ENCODE measurements at regions not wholly inside any gene's neighbourhood (a gene's known extent, or its start where the extent isn't known, plus 50 kb on each side); places are given as distances from the start of the nearest gene placed in this dataset.
"Not testable (repeated sequence)": the region's sequence is repeated elsewhere in the genome, so short reads cannot be mapped to it uniquely, and the experiment has no call there.

DNA sequence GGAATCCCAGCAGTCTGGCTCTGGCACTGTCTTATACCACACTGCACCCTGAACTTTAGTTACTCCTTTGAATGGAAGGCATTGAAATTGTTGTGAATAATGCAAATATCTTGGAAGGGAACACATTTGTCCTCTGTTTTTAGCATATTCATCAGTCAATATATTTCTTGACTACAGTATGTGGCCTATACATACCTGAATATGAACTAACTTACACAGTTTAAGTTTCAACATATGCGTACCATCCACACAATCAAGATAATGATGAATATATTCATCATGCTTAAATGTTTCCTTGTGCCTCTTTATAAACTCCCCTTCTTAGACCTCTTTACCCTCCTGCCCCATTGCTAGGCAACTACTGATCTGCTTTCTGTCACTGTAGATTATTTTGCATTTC, 145.7 kb upstream of the ESX1 start:
- Histone ChIP-seq H3K27ac (ENCODE audit: low read depth in 2 of 2, low read length in 2 of 2) (no peak overlapping the region), H3K9ac (ENCODE audit: low read depth in 1 of 2, low read length in 2 of 2) (no peak overlapping the region), H3K27me3 (ENCODE audit: control insufficient read depth in 2 of 2, insufficient read depth in 2 of 2, low read length in 2 of 2) (no peaks in the 10 kb centered on the region), H3K4me3 (ENCODE audit: low read length in 2 of 2) (no peak overlapping the region), H3K9me3 (ENCODE audit: control insufficient read depth in 2 of 2, low read length in 2 of 2) (no peaks in the 10 kb centered on the region), H3K4me1 (ENCODE audit: control insufficient read depth in 2 of 2, insufficient read depth in 2 of 2, low read length in 2 of 2) (no peaks in the 10 kb centered on the region), H3K36me3 (ENCODE audit: control insufficient read depth in 2 of 2, insufficient read depth in 2 of 2, low read length in 2 of 2) (no peaks in the 10 kb centered on the region)

DNA sequence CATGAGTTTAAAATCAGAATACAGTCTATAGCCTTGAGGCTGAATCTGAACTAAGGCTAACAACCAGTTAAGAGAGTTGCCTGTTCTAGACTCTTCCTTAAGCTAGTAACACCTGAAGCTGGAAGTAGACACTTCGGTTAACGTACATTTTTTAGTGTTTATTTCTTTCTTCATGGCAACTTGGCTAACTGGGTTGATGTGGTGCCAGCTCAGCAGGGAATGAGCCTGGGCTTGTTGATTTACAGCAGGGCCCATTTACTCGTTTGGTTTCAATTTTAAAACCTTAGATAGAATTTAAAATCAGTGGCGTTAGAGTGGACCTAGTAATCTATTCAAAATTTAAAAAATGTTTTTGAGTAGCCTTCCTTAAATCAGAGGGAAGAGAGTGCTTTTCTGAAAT, 137.6 kb upstream of the ESX1 start:
- H3K27me3 ChIP-seq (ENCODE audit: control insufficient read depth in 2 of 2, insufficient read depth in 2 of 2, low read length in 2 of 2), result peaks cover 2 to 6% of the 10 kb centered on the region in 2 donors
- no peaks in the 10 kb centered on the region for H3K36me3 ChIP-seq (ENCODE audit: control insufficient read depth in 2 of 2, insufficient read depth in 2 of 2, low read length in 2 of 2)
- H3K9me3 ChIP-seq (ENCODE audit: control insufficient read depth in 2 of 2, low read length in 2 of 2), result no peaks in the 10 kb centered on the region
- no peak overlapping the region for H3K9ac ChIP-seq (ENCODE audit: low read depth in 1 of 2, low read length in 2 of 2)
- no peak overlapping the region for H3K4me3 ChIP-seq (ENCODE audit: low read length in 2 of 2)
- no peaks in the 10 kb centered on the region for H3K4me1 ChIP-seq (ENCODE audit: control insufficient read depth in 2 of 2, insufficient read depth in 2 of 2, low read length in 2 of 2)
- H3K27ac ChIP-seq (ENCODE audit: low read depth in 2 of 2, low read length in 2 of 2), result no peak overlapping the region

DNA sequence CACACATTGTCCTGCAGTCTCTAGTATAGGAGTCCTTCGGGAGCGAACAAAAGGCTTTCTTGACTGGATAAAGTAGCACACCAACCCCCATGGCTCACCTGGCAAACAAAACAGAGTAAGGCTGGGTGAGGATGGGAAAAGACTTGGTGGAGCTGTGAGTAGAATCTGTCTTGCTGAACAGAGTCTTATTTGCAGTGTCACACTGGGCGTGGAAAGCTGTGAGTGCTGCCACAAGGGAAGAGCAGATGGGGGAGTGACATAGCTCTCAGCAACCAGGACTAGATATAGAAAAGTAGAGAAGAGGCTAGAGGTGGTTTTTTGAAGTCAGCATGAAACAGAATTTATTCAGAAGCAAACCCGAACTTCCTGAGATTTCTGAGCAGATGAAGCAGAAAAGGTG, 137.2 kb upstream of the ESX1 start:
- no peaks in the 10 kb centered on the region for H3K9me3 ChIP-seq (ENCODE audit: control insufficient read depth in 2 of 2, low read length in 2 of 2)
- peaks cover 2 to 6% of the 10 kb centered on the region in 2 donors for H3K27me3 ChIP-seq (ENCODE audit: control insufficient read depth in 2 of 2, insufficient read depth in 2 of 2, low read length in 2 of 2)
- H3K9ac ChIP-seq (ENCODE audit: low read depth in 1 of 2, low read length in 2 of 2), result no peak overlapping the region
- no peaks in the 10 kb centered on the region for H3K36me3 ChIP-seq (ENCODE audit: control insufficient read depth in 2 of 2, insufficient read depth in 2 of 2, low read length in 2 of 2)
- H3K4me1 ChIP-seq (ENCODE audit: control insufficient read depth in 2 of 2, insufficient read depth in 2 of 2, low read length in 2 of 2), result no peaks in the 10 kb centered on the region
- no peak overlapping the region for H3K27ac ChIP-seq (ENCODE audit: low read depth in 2 of 2, low read length in 2 of 2)
- H3K4me3 ChIP-seq (ENCODE audit: low read length in 2 of 2), result no peak overlapping the region

DNA sequence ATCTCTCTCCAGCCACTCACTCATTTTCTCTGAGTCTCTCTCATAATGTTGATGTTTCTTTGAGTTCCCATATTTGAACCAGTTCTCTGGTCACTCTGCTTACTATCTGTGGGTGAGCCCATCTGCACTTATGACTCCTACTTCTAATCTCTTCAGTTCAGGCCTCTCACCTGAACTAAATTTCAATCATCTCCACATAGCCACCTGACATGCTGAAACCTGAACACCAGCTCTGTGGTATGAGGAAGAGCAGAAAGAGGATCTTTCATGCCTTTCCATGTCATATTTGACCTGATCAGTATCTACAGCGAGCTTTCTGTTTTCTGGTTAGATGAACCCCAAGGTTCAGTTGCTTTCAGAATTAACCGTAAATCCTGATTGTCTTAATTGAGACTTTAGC, 122.2 kb upstream of the ESX1 start:
- H3K27me3 ChIP-seq (ENCODE audit: control insufficient read depth in 2 of 2, insufficient read depth in 2 of 2, low read length in 2 of 2), result no peaks in the 10 kb centered on the region
- H3K27ac ChIP-seq (ENCODE audit: low read depth in 2 of 2, low read length in 2 of 2), result no peak overlapping the region
- H3K4me3 ChIP-seq (ENCODE audit: low read length in 2 of 2), result no peak overlapping the region
- H3K9ac ChIP-seq (ENCODE audit: low read depth in 1 of 2, low read length in 2 of 2), result no peak overlapping the region
- no peaks in the 10 kb centered on the region for H3K9me3 ChIP-seq (ENCODE audit: control insufficient read depth in 2 of 2, low read length in 2 of 2)
- H3K36me3 ChIP-seq (ENCODE audit: control insufficient read depth in 2 of 2, insufficient read depth in 2 of 2, low read length in 2 of 2), result no peaks in the 10 kb centered on the region
- H3K4me1 ChIP-seq (ENCODE audit: control insufficient read depth in 2 of 2, insufficient read depth in 2 of 2, low read length in 2 of 2), result no peaks in the 10 kb centered on the region

DNA sequence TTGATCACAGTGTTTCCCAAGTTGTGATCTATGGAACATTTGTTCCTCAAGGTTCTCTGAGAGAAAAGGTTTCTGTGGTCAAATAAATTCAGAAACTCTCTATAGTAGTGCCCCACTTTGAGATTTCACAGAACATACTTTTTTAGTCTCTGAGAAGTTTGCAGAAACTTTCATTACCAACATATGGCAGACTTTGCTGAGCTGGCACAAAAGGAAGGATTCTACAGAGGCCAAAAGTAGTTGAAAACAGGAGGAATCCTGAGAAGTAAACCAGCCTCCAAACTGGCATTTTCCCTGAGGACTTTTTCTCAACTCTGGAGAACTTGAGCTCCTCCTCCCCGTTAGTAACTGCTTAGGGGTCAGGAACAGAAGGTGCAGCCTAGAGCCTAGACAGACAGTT, 117.8 kb upstream of the ESX1 start:
- no peak overlapping the region for H3K4me3 ChIP-seq (ENCODE audit: low read length in 2 of 2)
- H3K9me3 ChIP-seq (ENCODE audit: control insufficient read depth in 2 of 2, low read length in 2 of 2), result no peaks in the 10 kb centered on the region
- H3K9ac ChIP-seq (ENCODE audit: low read depth in 1 of 2, low read length in 2 of 2), result no peak overlapping the region
- no peak overlapping the region for H3K27ac ChIP-seq (ENCODE audit: low read depth in 2 of 2, low read length in 2 of 2)
- no peaks in the 10 kb centered on the region for H3K36me3 ChIP-seq (ENCODE audit: control insufficient read depth in 2 of 2, insufficient read depth in 2 of 2, low read length in 2 of 2)
- H3K27me3 ChIP-seq (ENCODE audit: control insufficient read depth in 2 of 2, insufficient read depth in 2 of 2, low read length in 2 of 2), result no peaks in the 10 kb centered on the region
- H3K4me1 ChIP-seq (ENCODE audit: control insufficient read depth in 2 of 2, insufficient read depth in 2 of 2, low read length in 2 of 2), result no peaks in the 10 kb centered on the region

DNA sequence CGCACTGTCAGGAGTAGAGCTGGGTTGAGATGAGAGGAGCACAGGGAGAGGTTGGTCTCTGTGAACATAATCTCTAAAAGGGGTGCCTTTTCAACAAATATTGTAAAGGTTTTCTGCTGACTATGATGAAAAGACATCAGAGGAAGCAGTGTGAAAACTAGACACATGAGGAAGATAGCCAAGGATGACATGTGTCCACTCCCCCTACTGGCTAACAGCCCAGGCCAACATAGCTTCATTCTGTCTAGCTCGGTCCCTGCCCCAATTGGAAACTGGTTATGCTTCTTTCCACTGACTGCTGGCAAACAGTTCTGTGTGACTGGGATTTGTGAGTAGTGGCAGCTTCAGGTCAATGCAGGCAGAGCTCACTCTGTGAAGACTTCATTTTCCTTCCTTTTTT, 115.4 kb upstream of the ESX1 start:
- no peaks in the 10 kb centered on the region for H3K9me3 ChIP-seq (ENCODE audit: control insufficient read depth in 2 of 2, low read length in 2 of 2)
- no peak overlapping the region for H3K27ac ChIP-seq (ENCODE audit: low read depth in 2 of 2, low read length in 2 of 2)
- no peak overlapping the region for H3K9ac ChIP-seq (ENCODE audit: low read depth in 1 of 2, low read length in 2 of 2)
- no peak overlapping the region for H3K4me3 ChIP-seq (ENCODE audit: low read length in 2 of 2)
- H3K27me3 ChIP-seq (ENCODE audit: control insufficient read depth in 2 of 2, insufficient read depth in 2 of 2, low read length in 2 of 2), result no peaks in the 10 kb centered on the region
- no peaks in the 10 kb centered on the region for H3K4me1 ChIP-seq (ENCODE audit: control insufficient read depth in 2 of 2, insufficient read depth in 2 of 2, low read length in 2 of 2)
- H3K36me3 ChIP-seq (ENCODE audit: control insufficient read depth in 2 of 2, insufficient read depth in 2 of 2, low read length in 2 of 2), result no peaks in the 10 kb centered on the region

DNA sequence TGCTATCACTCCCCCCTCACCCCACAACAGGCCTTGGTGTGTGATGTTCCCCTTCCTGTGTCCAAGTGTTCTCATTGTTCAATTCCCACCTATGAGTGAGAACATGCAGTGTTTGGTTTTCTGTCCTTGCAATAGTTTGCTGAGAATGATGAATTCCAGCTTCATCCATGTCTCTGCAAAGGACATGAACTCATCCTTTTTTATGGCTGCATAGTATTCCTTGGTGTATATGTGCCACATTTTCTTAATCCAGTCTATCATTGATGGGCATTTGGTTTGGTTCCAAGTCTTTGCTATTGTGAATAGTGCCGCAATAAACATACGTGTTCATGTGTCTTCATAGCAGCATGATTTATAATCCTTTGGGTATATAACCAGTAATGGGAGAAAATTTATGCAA, 106.0 kb upstream of the ESX1 start:
- not testable (repeated sequence) for H3K27ac ChIP-seq (ENCODE audit: low read depth in 2 of 2, low read length in 2 of 2); H3K36me3 ChIP-seq (ENCODE audit: control insufficient read depth in 2 of 2, insufficient read depth in 2 of 2, low read length in 2 of 2); H3K4me1 ChIP-seq (ENCODE audit: control insufficient read depth in 2 of 2, insufficient read depth in 2 of 2, low read length in 2 of 2); H3K27me3 ChIP-seq (ENCODE audit: control insufficient read depth in 2 of 2, insufficient read depth in 2 of 2, low read length in 2 of 2); H3K9ac ChIP-seq (ENCODE audit: low read depth in 1 of 2, low read length in 2 of 2); H3K9me3 ChIP-seq (ENCODE audit: control insufficient read depth in 2 of 2, low read length in 2 of 2); H3K4me3 ChIP-seq (ENCODE audit: low read length in 2 of 2)

DNA sequence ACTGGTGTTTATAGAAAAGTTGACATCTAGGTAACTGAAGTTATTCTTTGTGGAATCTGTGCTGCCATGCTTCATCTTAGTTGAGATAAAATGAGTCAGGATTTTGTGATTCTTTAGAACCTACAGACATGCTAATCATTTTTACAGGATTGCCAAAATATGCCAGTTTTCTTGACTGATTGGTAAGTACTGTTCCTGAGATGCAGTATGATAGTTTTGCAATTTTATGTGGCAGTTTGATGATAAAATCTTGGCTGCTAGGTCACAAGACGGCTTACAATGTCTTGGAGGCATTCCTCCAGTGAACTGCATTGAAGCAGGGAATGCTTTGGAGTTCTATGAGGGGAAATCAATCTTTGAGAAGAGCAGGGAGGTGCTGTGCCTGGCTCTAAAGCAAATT, 104.4 kb upstream of the ESX1 start:
- no peak overlapping the region for H3K9ac ChIP-seq (ENCODE audit: low read depth in 1 of 2, low read length in 2 of 2)
- no peaks in the 10 kb centered on the region for H3K36me3 ChIP-seq (ENCODE audit: control insufficient read depth in 2 of 2, insufficient read depth in 2 of 2, low read length in 2 of 2)
- no peaks in the 10 kb centered on the region for H3K4me1 ChIP-seq (ENCODE audit: control insufficient read depth in 2 of 2, insufficient read depth in 2 of 2, low read length in 2 of 2)
- H3K9me3 ChIP-seq (ENCODE audit: control insufficient read depth in 2 of 2, low read length in 2 of 2), result no peaks in the 10 kb centered on the region
- no peak overlapping the region for H3K4me3 ChIP-seq (ENCODE audit: low read length in 2 of 2)
- no peaks in the 10 kb centered on the region for H3K27me3 ChIP-seq (ENCODE audit: control insufficient read depth in 2 of 2, insufficient read depth in 2 of 2, low read length in 2 of 2)
- H3K27ac ChIP-seq (ENCODE audit: low read depth in 2 of 2, low read length in 2 of 2), result no peak overlapping the region

DNA sequence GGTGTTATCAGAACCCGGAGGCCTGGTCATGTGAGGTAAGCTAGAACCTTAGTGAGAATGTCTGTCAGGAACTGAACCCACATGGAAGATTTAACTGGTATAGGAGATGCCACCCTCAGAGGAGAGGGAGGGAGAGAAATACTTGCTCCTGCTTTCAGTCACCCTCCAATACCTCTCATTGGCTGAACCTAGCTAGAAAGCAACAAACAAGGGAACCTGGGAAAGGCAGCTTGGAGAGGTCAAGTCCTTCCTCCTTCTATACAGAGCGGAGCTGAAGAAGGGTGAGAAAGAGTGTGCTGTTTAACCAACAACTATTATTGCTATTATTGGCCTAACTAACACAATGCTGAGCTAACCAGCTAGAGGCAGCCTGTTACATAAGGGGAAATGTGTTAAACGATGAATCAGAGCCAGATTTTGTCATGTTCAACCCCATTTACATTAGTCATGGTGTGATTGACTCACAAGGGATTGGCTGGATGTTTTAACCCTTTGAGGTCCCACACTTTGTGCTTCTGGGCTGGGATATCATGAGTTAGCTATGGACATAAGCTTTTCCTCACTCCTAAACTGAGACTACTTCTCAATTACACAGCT, 96.5 kb upstream of the ESX1 start:
- Histone ChIP-seq H3K4me1 (ENCODE audit: control insufficient read depth in 2 of 2, insufficient read depth in 2 of 2, low read length in 2 of 2) (no peaks in the 10 kb centered on the region), H3K9me3 (ENCODE audit: control insufficient read depth in 2 of 2, low read length in 2 of 2) (no peaks in the 10 kb centered on the region), H3K9ac (ENCODE audit: low read depth in 1 of 2, low read length in 2 of 2) (no peak overlapping the region), H3K27ac (ENCODE audit: low read depth in 2 of 2, low read length in 2 of 2) (no peak overlapping the region), H3K27me3 (ENCODE audit: control insufficient read depth in 2 of 2, insufficient read depth in 2 of 2, low read length in 2 of 2) (no peaks in the 10 kb centered on the region), H3K4me3 (ENCODE audit: low read length in 2 of 2) (no peak overlapping the region), H3K36me3 (ENCODE audit: control insufficient read depth in 2 of 2, insufficient read depth in 2 of 2, low read length in 2 of 2) (no peaks in the 10 kb centered on the region)

DNA sequence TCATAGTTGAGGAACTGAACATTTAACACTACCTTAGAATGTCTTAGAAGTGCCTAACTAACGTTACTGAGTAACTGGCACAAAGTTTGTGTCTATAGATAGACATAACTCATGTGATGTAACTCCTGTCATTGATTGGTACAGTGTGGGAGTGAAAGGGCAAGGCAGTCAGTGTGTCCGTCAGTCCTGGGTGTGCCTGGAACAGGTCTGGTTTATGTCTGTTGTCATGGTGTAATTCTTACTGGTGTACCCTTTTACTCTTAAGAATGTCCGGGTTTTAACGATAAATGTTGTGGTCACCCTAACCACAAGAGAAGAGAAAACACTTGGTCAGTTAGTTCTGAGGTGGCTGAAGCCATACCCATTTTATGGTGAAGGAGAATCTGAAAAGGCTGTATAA, 93.1 kb upstream of the ESX1 start:
- H3K9me3 ChIP-seq (ENCODE audit: control insufficient read depth in 2 of 2, low read length in 2 of 2), result no peaks in the 10 kb centered on the region
- H3K27me3 ChIP-seq (ENCODE audit: control insufficient read depth in 2 of 2, insufficient read depth in 2 of 2, low read length in 2 of 2), result no peaks in the 10 kb centered on the region
- H3K9ac ChIP-seq (ENCODE audit: low read depth in 1 of 2, low read length in 2 of 2), result no peak overlapping the region
- no peak overlapping the region for H3K27ac ChIP-seq (ENCODE audit: low read depth in 2 of 2, low read length in 2 of 2)
- H3K4me1 ChIP-seq (ENCODE audit: control insufficient read depth in 2 of 2, insufficient read depth in 2 of 2, low read length in 2 of 2), result no peaks in the 10 kb centered on the region
- no peaks in the 10 kb centered on the region for H3K36me3 ChIP-seq (ENCODE audit: control insufficient read depth in 2 of 2, insufficient read depth in 2 of 2, low read length in 2 of 2)
- H3K4me3 ChIP-seq (ENCODE audit: low read length in 2 of 2), result no peak overlapping the region
